Fibroblast of skin of abdomen (primary cell): ENCODE measurements at regions not wholly inside any gene's neighbourhood (a gene's known extent, or its start where the extent isn't known, plus 50 kb on each side); places are given as distances from the start of the nearest gene placed in this dataset.
"Not testable (repeated sequence)": the region's sequence is repeated elsewhere in the genome, so short reads cannot be mapped to it uniquely, and the experiment has no call there.

Experiments
- DNase-seq: peaks from one replicate; pipeline ENCODE4 v3.0.0-alpha.2; 2013

DNA sequence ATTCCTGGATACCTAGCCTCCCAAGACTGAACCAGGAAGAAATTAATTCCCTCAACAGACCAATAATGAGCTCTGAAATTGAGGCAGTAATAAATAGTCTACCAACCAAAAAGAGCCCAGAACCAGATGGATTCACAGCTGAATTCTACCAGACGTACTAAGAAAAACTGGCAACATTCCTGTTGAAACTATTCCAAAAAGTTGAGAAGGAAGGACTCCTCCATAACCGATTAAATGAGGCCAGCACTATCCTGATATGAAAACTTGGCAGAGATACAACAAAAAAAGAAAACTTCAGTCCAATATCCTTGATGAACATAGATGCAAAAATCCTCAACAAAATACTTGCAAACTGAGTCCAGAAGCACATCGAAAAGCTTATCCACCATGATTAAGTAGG, 392.5 kb upstream of the GRAMD2B start:
- DNase-seq: no peak

- peak; percentile 54 for DNase-seq
Observed at GRCh38 chr5:126031989-126032716, 391.1 kb upstream of the GRAMD2B start.

GRCh38 chr5:126043688-126044087, 379.5 kb upstream of the GRAMD2B start:
- no peak for DNase-seq

GRCh38 chr5:126044111-126044668, 379.0 kb upstream of the GRAMD2B start:
- DNase-seq: peak; percentile 83

- DNase-seq: no peak
Observed at GRCh38 chr5:126044931-126045565, 378.2 kb upstream of the GRAMD2B start.

DNA sequence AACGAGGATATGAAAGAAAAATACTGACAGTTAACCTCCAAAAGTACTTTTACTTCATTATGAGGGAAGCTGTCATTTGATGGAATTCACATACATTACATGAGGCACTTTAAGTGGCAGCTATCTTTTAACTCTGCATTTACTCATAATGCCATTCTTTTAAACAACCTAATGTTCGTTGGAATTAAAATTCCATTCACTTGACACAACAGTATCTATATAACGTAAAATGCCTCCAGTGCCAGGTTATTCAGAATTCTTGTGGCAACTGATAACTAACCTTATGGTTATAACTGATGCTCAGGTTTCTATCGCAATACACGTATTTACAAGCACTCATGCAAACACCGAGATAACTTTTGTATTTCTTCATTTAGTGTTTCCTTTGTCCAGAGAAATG, 376.9 kb upstream of the GRAMD2B start:
- DNase-seq: no peak

DNA sequence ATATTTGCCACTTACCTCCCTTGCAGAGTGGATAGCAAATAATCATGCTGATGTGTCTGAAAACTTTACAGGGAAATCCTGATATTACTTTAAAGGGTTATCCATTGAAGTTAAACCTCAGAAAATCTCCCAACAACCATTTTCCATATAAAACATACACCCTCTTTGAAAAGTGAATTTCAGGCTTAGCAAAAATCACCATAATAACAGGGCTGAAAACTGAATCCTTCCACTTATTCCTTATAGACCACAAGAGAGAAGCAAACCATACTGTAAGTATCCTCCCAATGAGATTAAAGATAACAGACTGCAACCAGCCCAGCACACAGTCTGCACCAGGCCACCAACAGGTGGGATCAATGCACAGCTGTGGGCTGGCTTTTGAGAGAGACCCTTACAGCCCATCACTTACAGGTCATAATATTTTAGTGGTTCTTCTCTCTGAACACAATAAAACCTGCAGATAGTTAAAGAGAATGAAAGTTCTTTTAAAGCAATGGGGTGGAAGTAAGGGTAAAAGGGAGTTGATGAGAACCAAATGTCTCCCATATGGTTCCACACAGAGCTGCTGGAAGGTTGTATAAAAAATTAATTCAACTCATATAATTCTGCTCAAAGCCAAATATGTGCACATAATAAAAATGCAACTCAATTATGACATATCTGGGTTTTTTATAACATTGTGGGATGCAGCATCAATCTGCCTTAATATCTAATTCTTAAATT, 376.2 kb upstream of the GRAMD2B start:
- no peak for DNase-seq

- DNase-seq: no peak
Observed at GRCh38 chr5:126052120-126052519, 371.1 kb upstream of the GRAMD2B start.

GRCh38 chr5:126052791-126053190, 370.4 kb upstream of the GRAMD2B start:
- no peak for DNase-seq

- no peak for DNase-seq
Observed at GRCh38 chr5:126053630-126054029, 369.6 kb upstream of the GRAMD2B start.

DNA sequence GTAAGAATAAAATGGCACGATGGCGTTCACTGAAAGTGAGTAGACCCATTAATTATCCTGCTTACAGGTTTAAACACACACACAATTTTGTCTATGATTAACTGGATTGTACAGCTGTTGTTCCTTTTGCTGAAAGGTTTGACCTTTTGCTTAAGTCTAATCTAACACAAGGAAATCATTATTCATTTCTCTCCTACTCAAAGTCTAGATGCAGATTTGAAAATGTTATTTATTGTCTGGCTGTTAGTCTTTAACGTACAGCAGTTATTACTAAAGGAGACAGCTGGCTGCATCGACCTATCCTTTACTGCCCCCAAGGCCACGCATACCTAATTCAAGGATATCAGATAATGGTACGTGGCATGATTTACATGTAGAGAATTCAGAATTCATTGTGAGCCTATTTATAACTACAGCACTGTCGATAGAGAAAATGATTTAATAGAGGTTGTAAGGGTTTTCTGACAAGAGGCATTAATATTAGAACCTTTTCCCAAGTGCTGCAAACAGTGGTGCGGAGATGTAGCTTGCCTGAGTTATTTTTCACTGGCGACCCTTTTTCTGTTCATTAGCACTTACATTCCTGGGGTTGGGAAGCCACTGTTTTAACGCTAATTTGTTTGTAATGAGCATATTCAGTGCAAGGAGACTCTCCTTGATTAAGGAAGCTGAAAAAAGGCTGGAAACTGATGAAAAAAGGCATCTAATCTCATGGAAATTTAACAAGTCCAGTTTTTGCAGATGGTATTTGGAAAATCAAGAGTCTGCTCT, 368.4 kb upstream of the GRAMD2B start:
- DNase-seq: no peak

DNA sequence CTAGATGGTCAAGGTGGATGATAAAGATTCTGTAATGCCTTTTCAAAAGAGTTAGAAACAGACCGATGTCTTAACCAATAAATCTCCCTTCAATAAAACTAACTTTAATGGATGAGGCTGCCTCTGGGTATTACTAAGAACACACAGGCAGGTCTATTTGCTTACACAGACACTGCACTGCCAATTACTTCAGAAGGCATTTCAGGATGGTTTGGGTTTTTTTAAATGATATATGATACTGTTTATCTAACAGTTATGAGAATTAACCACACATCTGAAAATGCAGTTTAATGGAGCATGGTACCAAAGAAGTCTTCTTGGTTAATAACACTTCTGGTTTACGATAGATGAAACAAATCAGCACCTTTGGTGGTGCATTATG, 367.9 kb upstream of the GRAMD2B start:
- no peak for DNase-seq

DNA sequence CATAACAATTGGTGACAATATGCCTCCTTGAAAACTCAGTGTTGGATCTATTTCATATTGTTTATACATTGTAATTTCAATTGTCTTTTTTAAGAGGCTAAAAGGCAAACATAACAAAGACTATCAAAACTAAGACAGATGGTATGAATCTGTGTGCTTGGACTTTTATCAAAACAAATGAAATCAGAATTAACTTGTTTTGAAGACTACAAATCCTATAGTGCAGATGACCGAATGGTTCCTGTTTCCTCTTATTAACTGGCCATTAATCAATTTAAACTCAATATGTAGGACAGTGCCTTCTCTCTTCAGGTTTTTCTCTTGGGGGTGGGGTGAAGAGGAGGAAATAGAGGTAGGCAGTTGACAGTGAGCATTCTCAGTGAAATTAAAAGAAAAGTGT, 366.9 kb upstream of the GRAMD2B start:
- no peak for DNase-seq

- no peak for DNase-seq
Observed at GRCh38 chr5:126056851-126057622, 366.2 kb upstream of the GRAMD2B start.

DNA sequence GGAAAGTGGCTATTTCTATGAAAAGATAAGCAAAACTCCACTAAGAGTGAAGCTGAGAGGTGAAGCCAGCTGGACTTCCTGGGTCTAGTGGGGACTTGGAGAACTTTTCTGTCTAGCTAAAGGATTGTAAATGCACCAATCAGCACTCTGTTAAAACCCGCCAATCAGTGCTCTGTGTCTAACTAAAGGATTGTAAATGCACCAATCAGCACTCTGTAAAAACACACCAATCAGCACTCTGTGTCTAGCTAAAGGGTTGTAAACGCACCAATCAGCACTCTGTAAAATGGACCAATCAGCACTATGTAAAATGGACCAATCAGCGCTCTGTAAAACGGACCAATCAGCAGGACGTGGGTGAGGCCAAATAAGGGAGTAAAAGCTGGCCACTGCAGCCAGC, 364.8 kb upstream of the GRAMD2B start:
- DNase-seq: not testable (repeated sequence)

DNA sequence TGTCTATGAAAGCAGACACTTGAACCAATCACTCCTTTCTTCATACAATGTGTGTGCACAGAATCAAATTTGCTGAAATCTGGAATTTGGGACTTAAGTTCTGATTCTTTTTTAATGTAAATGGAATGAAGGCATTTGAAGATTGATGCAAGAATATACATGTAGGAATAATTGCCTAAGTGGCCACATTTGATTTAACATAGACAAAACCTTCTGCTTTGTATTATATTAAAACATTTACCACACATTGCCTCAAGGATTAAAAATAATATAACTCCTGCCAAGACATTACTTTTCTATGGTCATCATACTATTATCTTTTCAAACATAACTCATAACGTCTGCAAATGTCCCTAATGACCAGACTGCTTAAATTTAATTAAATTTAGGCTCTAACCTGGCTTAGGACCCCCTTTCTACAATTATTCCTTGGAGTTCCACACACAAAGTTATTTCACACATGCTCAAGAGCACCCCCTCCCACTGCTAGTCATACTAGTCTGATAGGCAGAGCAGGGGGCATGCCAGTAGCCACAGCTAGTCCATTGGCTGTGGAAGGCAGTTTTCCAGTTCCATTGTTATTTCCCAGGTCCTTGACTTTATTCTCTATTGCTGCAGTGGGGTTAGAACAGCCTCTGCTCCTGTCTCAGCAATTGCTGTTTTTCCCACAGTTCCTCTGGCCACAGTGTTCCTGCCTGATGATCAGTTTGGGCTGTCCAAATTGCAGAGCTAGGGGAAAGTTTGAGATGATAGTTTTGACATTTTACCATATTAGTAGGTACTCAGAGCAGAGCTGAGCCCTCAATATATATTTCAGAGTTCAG, 360.6 kb upstream of the GRAMD2B start:
- DNase-seq: no peak

DNA sequence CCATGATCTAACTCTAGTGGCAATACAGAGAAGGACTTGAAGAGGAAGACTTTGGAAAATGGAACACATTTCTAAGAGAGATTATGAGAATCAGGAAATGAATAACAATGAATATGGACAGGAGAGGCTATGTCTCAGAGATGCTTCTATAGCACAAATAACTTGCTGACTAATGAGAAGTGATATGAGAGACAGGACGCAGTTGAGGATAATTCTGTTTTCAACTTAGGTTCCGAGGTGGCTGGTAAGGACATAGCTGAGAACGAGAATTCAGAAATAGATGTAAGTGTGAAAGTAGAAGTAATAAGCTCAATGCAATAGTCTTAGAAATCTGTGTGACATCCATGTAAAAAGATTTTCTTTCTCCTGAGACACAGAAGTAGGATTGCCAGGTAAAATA, 358.1 kb upstream of the GRAMD2B start:
- DNase-seq: no peak

GRCh38 chr5:126066836-126067235, 356.4 kb upstream of the GRAMD2B start:
- no peak for DNase-seq

GRCh38 chr5:126067404-126067803, 355.8 kb upstream of the GRAMD2B start:
- no peak for DNase-seq

GRCh38 chr5:126069329-126069728, 353.9 kb upstream of the GRAMD2B start:
- DNase-seq: no peak

DNA sequence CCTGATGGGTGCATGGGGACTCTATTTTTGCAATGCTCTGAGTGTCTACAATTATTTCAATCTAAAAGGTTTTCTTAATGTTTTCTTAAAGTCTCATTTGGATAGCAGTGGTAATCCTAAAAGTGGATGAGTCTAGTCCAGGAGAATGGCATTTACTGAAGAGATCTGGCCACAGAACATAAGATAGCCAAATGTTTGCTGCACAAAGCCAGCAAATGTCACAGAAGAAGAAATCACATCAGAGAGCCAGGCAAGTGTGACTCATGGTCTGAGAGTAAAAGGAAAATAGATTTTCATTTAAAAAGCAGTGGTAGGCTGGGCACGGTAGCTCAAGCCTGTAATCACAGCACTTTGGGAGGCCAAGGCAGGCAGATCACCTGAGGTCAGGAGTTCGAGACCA, 352.7 kb upstream of the GRAMD2B start:
- DNase-seq: peak; percentile 24
